ENCODE measurements at regions not wholly inside any gene's neighbourhood (a gene's known extent, or its start where the extent isn't known, plus 50 kb on each side); places are given as distances from the start of the nearest gene placed in this dataset.

DNA sequence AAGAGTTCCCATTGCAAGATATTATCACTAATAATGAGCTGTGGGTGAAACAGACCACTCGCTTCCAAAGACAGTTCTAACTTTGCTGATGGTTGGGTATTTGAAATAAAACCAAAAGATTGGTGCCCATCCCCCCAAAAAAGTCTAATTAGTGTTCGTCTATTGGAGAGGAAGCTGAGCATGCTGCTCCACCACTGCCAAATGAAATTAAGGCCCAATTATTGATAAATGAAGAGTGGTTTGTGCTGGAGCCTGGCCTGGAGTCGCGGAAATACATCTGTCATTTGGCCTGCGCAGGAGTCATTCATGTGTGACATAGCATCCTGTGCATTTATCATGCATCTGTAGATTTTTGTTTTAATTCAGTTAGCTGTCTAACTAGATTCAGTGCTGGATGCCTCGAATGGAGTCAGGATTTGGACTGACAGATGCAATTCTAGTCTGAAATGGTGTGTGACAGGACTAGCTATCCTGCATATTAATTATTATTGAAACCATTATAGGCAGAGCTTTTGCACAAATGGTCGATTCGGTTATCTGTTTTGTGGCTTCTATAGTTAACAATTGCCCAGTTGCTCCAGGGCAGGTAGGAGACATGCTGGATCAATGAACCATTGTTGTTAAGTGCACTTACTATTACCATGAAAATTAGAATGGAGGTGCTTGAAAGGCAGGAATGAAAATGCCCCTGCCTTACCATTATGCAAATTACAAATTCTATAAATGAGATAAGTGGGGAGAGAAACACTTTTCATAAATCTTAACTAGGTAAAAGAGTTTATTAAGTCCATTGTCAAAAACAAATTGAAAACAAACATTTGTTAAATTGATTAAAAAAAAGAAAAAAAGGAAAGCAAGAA is 450.4 kb upstream of the TCF4 start:
- no peaks in the 10 kb centered on the region for H3K23me2 ChIP-seq (ENCODE audit: insufficient read length, low read depth, low read length, poor library complexity, severe bottlenecking)
- H2BK15ac ChIP-seq (ENCODE audit: low read depth, low read length): no peak overlapping the region
- no peak overlapping the region for H3K27ac Mint-ChIP-seq
- no peak overlapping the region for H3K4me2 ChIP-seq (ENCODE audit: insufficient read depth, insufficient read length, low read length)
- no peak overlapping the region for H4K5ac ChIP-seq (ENCODE audit: insufficient read length, low read depth, low read length)
- H3K36me3 Mint-ChIP-seq (ENCODE audit: insufficient read depth in 1 of 3, low read depth in 3 of 3): peaks cover 4 to 7% (median 5%) of the 10 kb centered on the region in 3 experiments; a peak in 6 of 7 replicates
- H2BK120ac ChIP-seq (ENCODE audit: low read depth, low read length, poor library complexity, severe bottlenecking): no peak overlapping the region
- no peak overlapping the region for H2BK5ac ChIP-seq (ENCODE audit: insufficient read length, low read length)
- no peak for DNase-seq
- no peak overlapping the region for H4K8ac ChIP-seq (replicated peaks; ENCODE audit: insufficient read length, low read depth, low read length)
- H3K4ac ChIP-seq (ENCODE audit: low read depth, low read length): no peak overlapping the region
- H3K4me3 Mint-ChIP-seq: no peak overlapping the region
- no peaks in the 10 kb centered on the region for H4K20me1 ChIP-seq (ENCODE audit: control insufficient read depth, insufficient read depth, insufficient read length)
- H3K79me1 ChIP-seq (ENCODE audit: insufficient read depth, low read depth, low read length, poor library complexity, severe bottlenecking): no peaks in the 10 kb centered on the region
- no peak overlapping the region for H4K91ac ChIP-seq (ENCODE audit: insufficient read length, low read depth, low read length)
- peaks cover 17 to 21% of the 10 kb centered on the region in 2 experiments for H3K4me1 Mint-ChIP-seq
- no peak overlapping the region for H2AFZ ChIP-seq (ENCODE audit: low read length)
- no peaks in the 10 kb centered on the region for H3K79me2 ChIP-seq (ENCODE audit: insufficient read depth, low read length)
- no CpG with 5 or more reads among the region's 8 CpGs for WGBS (ENCODE audit: extremely low coverage, insufficient read length, low lambda C conversion rate)
- no peaks in the 10 kb centered on the region for H3K9me3 ChIP-seq (ENCODE audit: control insufficient read depth, low read depth, low read length)
- no peaks in the 10 kb centered on the region for H3K27me3 ChIP-seq (ENCODE audit: insufficient read depth, low read length)
- H3T11ph ChIP-seq (ENCODE audit: low read length): no peak overlapping the region
- H3K23ac ChIP-seq (ENCODE audit: insufficient read length, low read depth, low read length): no peak overlapping the region
- no peak overlapping the region for H3K9ac ChIP-seq (ENCODE audit: extremely low read depth, insufficient read length, low read length)
- H3K18ac ChIP-seq (ENCODE audit: insufficient read length, low read depth, low read length): no peak overlapping the region
- H2BK20ac ChIP-seq (ENCODE audit: low read depth, low read length, poor library complexity, severe bottlenecking): no peak overlapping the region
- no peak overlapping the region for H3K56ac ChIP-seq (ENCODE audit: insufficient read length, low read depth, low read length)
- H3K27ac ChIP-seq (ENCODE audit: insufficient read length, low read depth, low read length): no peak overlapping the region
- peaks cover 2% of the 10 kb centered on the region; the same call in 1 of the 2 replicates for H3K27me3 Mint-ChIP-seq (ENCODE audit: low read depth)
- H3K4me1 ChIP-seq (ENCODE audit: insufficient read depth, low read length): no peaks in the 10 kb centered on the region; the same call in 1 of the 2 replicates
- H3K9me3 Mint-ChIP-seq: peaks cover 7 to 10% of the 10 kb centered on the region in 2 experiments
- H2AK5ac ChIP-seq (ENCODE audit: insufficient read length, low read length): no peak overlapping the region
- no peak overlapping the region for H2BK12ac ChIP-seq (ENCODE audit: insufficient read length, low read depth, low read length)
- TF ChIP-seq CTCF (conservative IDR thresholded peaks at IDR 0.05): no peak
- no peak overlapping the region for H3K14ac ChIP-seq (ENCODE audit: insufficient read depth, low read length)
